ENCODE measurements at regions not wholly inside any gene's neighbourhood (a gene's known extent, or its start where the extent isn't known, plus 50 kb on each side); places are given as distances from the start of the nearest gene placed in this dataset.
"Not testable (repeated sequence)": the region's sequence is repeated elsewhere in the genome, so short reads cannot be mapped to it uniquely, and the experiment has no call there.

- TF ChIP-seq, protein P1, sequence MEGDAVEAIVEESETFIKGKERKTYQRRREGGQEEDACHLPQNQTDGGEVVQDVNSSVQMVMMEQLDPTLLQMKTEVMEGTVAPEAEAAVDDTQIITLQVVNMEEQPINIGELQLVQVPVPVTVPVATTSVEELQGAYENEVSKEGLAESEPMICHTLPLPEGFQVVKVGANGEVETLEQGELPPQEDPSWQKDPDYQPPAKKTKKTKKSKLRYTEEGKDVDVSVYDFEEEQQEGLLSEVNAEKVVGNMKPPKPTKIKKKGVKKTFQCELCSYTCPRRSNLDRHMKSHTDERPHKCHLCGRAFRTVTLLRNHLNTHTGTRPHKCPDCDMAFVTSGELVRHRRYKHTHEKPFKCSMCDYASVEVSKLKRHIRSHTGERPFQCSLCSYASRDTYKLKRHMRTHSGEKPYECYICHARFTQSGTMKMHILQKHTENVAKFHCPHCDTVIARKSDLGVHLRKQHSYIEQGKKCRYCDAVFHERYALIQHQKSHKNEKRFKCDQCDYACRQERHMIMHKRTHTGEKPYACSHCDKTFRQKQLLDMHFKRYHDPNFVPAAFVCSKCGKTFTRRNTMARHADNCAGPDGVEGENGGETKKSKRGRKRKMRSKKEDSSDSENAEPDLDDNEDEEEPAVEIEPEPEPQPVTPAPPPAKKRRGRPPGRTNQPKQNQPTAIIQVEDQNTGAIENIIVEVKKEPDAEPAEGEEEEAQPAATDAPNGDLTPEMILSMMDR (IDR thresholded peaks at IDR 0.05 in 2 of 3, conservative IDR thresholded peaks at IDR 0.05 in 1 of 3; ENCODE audit: borderline replicate concordance in 1 of 3, insufficient read depth in 1 of 3, low read depth in 2 of 3, low read length in 2 of 3): no peak
- TF ChIP-seq REST (IDR thresholded peaks at IDR 0.05; ENCODE audit: low read depth) (no peak), EZH2 (IDR thresholded peaks at IDR 0.05) (no peak), CBX3 (IDR thresholded peaks at IDR 0.05; ENCODE audit: low read depth) (no peak), EZH2phosphoT487 (IDR thresholded peaks at IDR 0.05; ENCODE audit: borderline replicate concordance) (no peak), POLR2AphosphoS5 (IDR thresholded peaks at IDR 0.05; ENCODE audit: low read depth, low read length) (no peak), ZFX (IDR thresholded peaks at IDR 0.05) (no peak), TCF7L2 (IDR thresholded peaks at IDR 0.05; ENCODE audit: borderline replicate concordance, extremely low read depth, insufficient read depth, insufficient read length) (no peak), SP1 (IDR thresholded peaks at IDR 0.05; ENCODE audit: low read depth) (no peak), SIN3A (IDR thresholded peaks at IDR 0.05; ENCODE audit: low read depth) (no peak)
These were observed 115.9 kb downstream of the CRYAA start (continued) for GRCh38 chr21:43284700-43285099.

GRCh38 chr21:43284238-43284637 is 115.4 kb downstream of the CRYAA start:
- Histone ChIP-seq H4K20me1 (ENCODE audit: insufficient read depth) (no peaks in the 10 kb centered on the region), H3K4me3 (replicated peaks in 1 of 2; ENCODE audit: low read depth in 1 of 2, low read length in 2 of 2) (no peak overlapping the region), H3K79me2 (ENCODE audit: insufficient read depth, low read length) (no peaks in the 10 kb centered on the region), H3K27ac (ENCODE audit: low read depth, low read length) (no peak overlapping the region), H3K9me2 (ENCODE audit: insufficient read depth) (no peaks in the 10 kb centered on the region), H3K27me3 (ENCODE audit: insufficient read depth, low read length) (no peaks in the 10 kb centered on the region), H3K9me3 (ENCODE audit: control insufficient read depth in 1 of 2, insufficient read depth in 1 of 2, low read depth in 1 of 2, low read length in 2 of 2) (no peaks in the 10 kb centered on the region), H2AFZ (ENCODE audit: low read depth, low read length, poor library complexity, severe bottlenecking) (no peak overlapping the region), H3K36me3 (ENCODE audit: control insufficient read depth in 1 of 2, insufficient read depth in 2 of 2, low read length in 2 of 2) (no peaks in the 10 kb centered on the region), H3K9ac (ENCODE audit: low read length) (no peak overlapping the region), H3K4me1 (ENCODE audit: control insufficient read depth in 1 of 2, insufficient read depth in 2 of 2, low read length in 2 of 2) (no peaks in the 10 kb centered on the region), H3K4me2 (ENCODE audit: low read length) (no peak overlapping the region)
- DNase-seq (ENCODE audit: low read depth, low spot score): no peak
- RAD21 ChIA-PET (ENCODE audit: low non-redundant PET in 1 of 2, low total read pairs in 2 of 2, uncharacterized antibody in 2 of 2, unreplicated experiment in 2 of 2): no interaction called here
- intact Hi-C loops (cut with micrococcal nuclease): no loop called here
- TF ChIP-seq EZH2 (IDR thresholded peaks at IDR 0.05) (no peak), POLR2A (IDR thresholded peaks at IDR 0.05; ENCODE audit: borderline replicate concordance, extremely low read depth, insufficient read depth, insufficient read length) (no peak), SRF (IDR thresholded peaks at IDR 0.05; ENCODE audit: low read depth) (no peak), FOSL1 (IDR thresholded peaks at IDR 0.05; ENCODE audit: low read depth) (no peak)
- no peak for ATAC-seq
- CTCF ChIA-PET: no interaction called here
- BruUV-seq (replicated peaks): no TSS peak
- POLR2A ChIA-PET: no interaction called here

- intact Hi-C loops (cut with micrococcal nuclease); POLR2A ChIA-PET; H4K20me1 ChIP-seq (ENCODE audit: insufficient read depth); BruUV-seq (replicated peaks); ATAC-seq; H3K27ac ChIP-seq (ENCODE audit: low read depth, low read length); CTCF ChIA-PET; H3K36me3 ChIP-seq (ENCODE audit: control insufficient read depth in 1 of 2, insufficient read depth in 2 of 2, low read length in 2 of 2); H3K4me2 ChIP-seq (ENCODE audit: low read length); H3K27me3 ChIP-seq (ENCODE audit: insufficient read depth, low read length); H3K9me2 ChIP-seq (ENCODE audit: insufficient read depth); H3K9ac ChIP-seq (ENCODE audit: low read length); H3K9me3 ChIP-seq (ENCODE audit: control insufficient read depth in 1 of 2, insufficient read depth in 1 of 2, low read depth in 1 of 2, low read length in 2 of 2); RAD21 ChIA-PET (ENCODE audit: low non-redundant PET in 1 of 2, low total read pairs in 2 of 2, uncharacterized antibody in 2 of 2, unreplicated experiment in 2 of 2); H3K79me2 ChIP-seq (ENCODE audit: insufficient read depth, low read length); H3K4me3 ChIP-seq (replicated peaks in 1 of 2; ENCODE audit: low read depth in 1 of 2, low read length in 2 of 2); DNase-seq (ENCODE audit: low read depth, low spot score); H2AFZ ChIP-seq (ENCODE audit: low read depth, low read length, poor library complexity, severe bottlenecking); H3K4me1 ChIP-seq (ENCODE audit: control insufficient read depth in 1 of 2, insufficient read depth in 2 of 2, low read length in 2 of 2): not testable (repeated sequence)
These were observed 115.1 kb downstream of the CRYAA start for GRCh38 chr21:43283925-43284221.

All from HCT116 (cell line).